ENCODE measurements at regions not wholly inside any gene's neighbourhood (a gene's known extent, or its start where the extent isn't known, plus 50 kb on each side); places are given as distances from the start of the nearest gene placed in this dataset.

DNA sequence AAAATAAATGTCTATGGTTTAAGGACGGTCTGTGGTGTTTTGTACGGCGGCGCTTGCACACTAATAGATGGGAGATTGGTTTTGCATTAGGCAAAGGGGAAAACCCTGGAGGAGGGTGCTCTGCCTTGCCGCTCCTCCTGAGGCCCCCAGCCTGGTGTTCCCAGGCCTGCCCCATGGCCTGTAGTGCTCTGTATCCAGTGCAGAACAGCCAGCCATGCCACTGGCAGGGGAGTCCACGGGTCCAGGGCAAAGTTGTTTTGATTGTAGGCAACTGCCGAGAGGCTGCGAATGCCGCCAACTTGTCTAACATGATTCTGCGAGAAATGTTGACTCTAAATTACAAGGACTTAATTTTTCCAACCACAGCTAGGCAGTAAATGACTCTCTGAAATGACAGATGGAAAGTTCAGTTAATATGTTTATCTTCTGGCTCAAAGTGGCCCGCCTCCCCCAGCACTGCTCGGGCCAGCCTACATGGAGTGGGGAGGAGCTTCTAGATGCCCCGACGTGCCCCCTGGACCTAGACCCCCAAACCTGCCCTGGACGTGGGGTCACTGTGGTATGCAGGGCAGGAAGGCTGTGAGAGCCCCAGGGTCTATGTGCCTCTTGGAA is 104.6 kb upstream of the GDF10 start:
- no peak for DNase-seq

DNA sequence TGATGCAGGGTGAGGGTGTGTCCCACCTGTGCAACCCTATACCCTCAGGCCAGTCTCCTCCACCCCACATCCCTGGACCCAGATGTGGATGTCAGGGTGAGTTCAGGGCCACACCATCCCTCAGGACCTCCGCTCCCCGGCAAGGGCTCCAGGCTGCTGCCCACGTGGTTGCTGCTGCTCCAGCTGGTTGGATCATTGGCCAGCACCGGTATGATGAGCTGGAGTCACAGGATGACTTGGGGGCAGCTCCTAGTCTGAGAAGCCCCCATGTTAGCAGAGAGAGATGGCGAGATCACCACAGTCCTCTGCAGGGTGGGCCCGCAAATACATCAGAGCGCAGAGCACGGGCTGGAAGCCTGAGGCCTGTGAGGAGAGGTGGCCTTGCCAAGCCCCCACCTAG is 103.3 kb upstream of the GDF10 start:
- no peak for DNase-seq

- DNase-seq: no peak
Observed at GRCh38 chr10:47198221-47198620, 101.8 kb upstream of the GDF10 start.

DNA sequence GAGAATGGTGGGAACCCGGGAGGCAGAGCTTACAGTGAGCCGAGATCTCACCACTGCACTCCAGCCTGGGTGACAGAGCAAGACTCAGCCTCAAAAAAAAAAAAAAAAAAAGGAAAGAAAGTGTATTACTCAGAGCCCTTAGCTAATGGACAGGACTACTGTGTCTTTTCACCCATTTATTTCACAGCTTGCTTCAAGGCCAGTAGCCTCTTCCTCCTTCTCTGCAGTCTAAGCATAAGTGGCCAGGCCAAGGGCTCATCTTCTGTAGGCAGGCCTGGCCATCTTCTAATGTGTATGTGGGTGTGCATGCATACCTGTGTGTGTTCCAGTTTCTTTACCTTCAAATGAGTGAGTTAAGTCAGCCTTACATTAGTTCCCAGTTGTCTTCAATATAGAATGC is 94.8 kb upstream of the GDF10 start:
- DNase-seq: no peak

- DNase-seq: no peak
Observed at GRCh38 chr10:47206449-47207280, 93.3 kb upstream of the GDF10 start.

- DNase-seq: no peak
Observed at GRCh38 chr10:47207281-47207615, 92.7 kb upstream of the GDF10 start.

GRCh38 chr10:47207894-47208469 is 92.0 kb upstream of the GDF10 start:
- no peak for DNase-seq

DNA sequence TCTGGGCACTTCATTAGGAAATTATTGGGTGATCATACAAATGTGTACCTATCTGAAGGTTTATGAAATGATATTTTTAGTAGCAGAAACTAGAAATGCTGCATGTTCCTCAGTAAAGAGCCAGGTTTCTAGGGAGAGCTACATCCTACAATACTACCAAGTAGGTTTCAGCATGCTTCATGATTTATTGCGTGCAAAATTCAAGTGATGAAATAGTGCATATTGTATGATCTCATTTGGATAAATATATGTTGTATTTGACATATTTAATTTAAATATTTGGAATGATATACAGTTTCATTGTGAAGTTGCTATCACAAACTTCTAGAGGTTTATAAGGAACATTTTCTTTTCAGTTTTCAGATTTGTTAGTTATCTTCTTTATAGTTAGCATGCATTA is 90.5 kb upstream of the GDF10 start:
- no peak for DNase-seq

DNA sequence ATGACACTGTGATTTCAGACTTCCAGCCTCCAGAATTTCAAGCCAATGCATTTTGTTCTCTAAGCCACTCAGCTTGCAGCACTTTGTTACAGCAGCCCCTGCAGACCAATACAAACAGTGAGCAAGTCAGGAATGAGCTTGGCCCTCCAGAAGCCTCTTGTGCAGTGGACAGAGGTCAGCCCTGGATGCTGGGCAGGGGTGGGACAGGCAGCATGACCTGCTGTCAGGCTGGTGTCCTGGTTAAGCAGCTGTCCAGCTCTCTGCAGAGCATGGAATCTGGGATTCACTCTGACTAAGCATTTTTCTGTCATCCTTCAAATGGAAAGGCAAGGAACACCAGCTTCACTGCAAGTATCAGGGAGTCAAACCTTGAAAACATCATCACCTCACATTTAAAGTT is 85.5 kb upstream of the GDF10 start:
- no peak for DNase-seq

DNA sequence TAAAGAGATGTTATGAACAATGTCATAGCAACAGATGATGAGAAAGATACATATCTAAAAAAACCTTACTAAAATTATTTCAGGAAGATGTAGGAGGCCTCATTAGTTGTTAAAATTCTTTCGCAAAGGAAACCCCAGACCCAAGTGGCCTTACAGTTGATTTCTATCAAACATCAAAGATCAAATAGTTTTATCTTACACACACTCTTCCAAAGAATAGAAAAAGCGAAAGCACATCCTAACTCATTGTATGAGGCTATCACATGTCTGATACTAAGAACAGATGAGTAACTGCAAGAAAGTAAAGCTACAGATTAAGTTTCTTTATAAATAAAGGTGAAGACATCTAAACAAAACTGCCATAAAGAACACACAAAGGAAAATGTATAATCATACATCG is 82.9 kb upstream of the GDF10 start:
- no peak for DNase-seq

DNA sequence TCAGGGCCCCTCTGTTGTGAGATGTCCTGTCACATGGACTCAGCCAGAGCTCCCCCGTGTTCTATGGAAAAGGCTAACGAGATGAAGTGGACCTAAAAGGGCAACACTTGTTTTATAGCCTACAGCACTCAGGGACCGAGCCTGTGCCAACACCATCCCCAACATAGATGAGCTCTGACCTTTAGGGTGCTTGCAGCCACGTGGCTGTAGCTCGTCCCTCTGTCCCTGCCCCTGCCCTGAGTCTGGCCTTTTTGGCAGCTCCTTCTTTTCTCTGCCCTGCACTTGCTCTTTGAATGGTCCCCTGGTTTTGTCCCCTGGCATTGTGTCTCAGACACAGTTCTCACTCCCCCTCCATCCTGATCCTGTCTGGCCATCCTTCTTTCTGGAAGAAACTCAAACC is 81.2 kb upstream of the GDF10 start:
- DNase-seq: no peak

- no peak for DNase-seq
Observed at GRCh38 chr10:47222461-47222860, 77.5 kb upstream of the GDF10 start.

DNA sequence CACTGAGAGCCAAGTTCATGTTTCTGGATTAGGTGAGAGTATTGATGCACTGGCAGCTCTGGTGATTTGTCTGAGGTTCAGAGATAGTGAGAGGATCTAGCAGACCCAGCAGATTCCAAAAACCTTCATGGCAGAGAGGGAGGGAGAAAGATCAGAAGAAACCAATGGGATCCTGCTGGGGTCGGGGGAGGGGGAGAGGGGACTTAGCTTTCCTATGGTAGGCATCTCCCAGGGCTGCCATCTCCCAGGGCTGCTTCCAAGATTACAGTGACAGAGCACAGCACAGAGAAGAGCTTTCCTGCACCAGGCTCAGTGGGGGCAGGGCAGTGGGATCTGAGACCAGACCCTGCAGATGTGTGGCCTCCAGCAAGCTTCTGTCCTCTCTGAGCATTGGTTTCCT is 76.8 kb upstream of the GDF10 start:
- DNase-seq: no peak

DNA sequence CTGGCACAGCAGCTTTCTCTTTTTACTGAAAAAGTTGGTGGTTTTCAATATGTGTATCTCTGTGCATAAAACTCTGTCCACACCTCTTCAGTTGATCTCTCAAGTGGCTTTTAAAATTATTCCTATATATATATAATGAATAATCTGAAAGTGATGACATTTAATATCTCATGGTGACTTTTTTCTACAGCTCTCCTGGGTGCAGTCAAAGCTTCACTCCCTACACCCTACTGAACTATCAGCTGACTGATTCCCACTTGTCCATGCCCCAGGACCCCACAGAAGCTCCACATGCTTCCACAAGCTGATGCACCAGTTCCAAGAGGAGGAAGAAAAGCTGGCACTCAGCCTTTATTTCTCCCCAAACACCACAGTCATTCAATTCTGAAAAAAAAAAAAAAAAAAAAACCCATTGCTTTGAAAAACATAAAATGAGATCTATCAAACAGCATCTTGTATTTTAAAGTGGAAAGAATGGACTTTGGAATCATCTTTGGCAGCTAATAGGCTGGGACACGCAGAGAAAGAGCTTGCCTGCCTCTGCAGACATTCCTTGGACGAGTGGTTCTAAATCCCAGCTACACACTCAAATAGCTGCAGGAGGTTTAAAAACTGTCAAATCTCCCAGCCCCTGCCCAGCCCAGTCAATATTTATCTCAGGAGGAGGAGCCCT is 75.3 kb upstream of the GDF10 start:
- DNase-seq: no peak

GRCh38 chr10:47225219-47225927 is 74.6 kb upstream of the GDF10 start:
- DNase-seq: no peak

- no peak for DNase-seq
Observed at GRCh38 chr10:47225928-47226645, 73.9 kb upstream of the GDF10 start.

GRCh38 chr10:47230482-47230881 is 69.5 kb upstream of the GDF10 start:
- DNase-seq: no peak

- DNase-seq: no peak
Observed at GRCh38 chr10:47230957-47231356, 69.0 kb upstream of the GDF10 start.

DNA sequence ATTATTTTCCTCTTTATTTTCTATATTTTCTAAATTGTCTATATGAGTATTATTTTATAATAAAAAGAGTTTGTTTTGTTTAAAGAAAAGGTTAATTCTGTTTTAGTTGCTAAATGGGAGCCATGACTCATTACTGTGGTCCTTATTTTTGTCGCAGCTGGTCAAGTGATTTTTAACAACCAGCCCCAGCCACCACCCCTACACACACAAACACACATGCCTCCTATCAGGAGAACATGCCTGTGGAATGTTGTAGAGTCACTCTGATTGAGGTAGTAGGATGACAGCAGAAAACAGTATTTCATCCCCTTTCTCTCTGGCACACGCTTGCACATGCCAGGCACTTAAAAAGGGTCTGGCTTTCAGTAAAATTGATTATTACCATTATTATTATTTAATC is 68.6 kb upstream of the GDF10 start:
- DNase-seq: no peak

GRCh38 chr10:47233631-47234030 is 66.4 kb upstream of the GDF10 start:
- DNase-seq: no peak

GRCh38 chr10:47235484-47235883 is 64.5 kb upstream of the GDF10 start:
- no peak for DNase-seq
